HL-60 (cell line): ENCODE measurements at regions not wholly inside any gene's neighbourhood (a gene's known extent, or its start where the extent isn't known, plus 50 kb on each side); places are given as distances from the start of the nearest gene placed in this dataset.

Source experiments
- DNase-seq, 2 experiments: peaks; one replicate each; pipeline ENCODE4 v3.0.0-alpha.2; 2010 to 2020; ENCODE audit warnings: low read depth in 1 of 2, low spot score in 1 of 2
- H3K27ac ChIP-seq: fragments of 250-450 bp; sonication (Bioruptor Pico); replicated peaks from 2 replicates; pipeline ENCODE4 v1.5.1; 2020; ENCODE audit warnings: mild to moderate bottlenecking, moderate library complexity
- H3K27me3 ChIP-seq: fragments of 250-450 bp; sonication (Bioruptor Pico); 2 replicates; pipeline ENCODE4 v1.5.1; 2021; ENCODE audit warnings: mild to moderate bottlenecking, moderate library complexity; ENCODE audit not compliant: insufficient read depth, poor library complexity, severe bottlenecking
- H3K4me3 ChIP-seq: replicated peaks from 2 replicates; pipeline ENCODE4 v1.5.1; 2011; ENCODE audit warnings: mild to moderate bottlenecking, control low read depth, low read length; ENCODE audit not compliant: insufficient read depth
- CTCF ChIP-seq: IDR thresholded peaks from one replicate; pipeline ENCODE4 v1.5.1; 2011; ENCODE audit warnings: low read length, control low read depth, inconsistent platforms; ENCODE audit not compliant: insufficient read depth
- GABPA ChIP-seq: IDR thresholded peaks from 2 replicates; pipeline ENCODE4 v1.6.1; 2012; ENCODE audit warnings: low read depth
- POLR2AphosphoS5 ChIP-seq: IDR thresholded peaks from 2 replicates; pipeline ENCODE4 v1.6.1; 2012; ENCODE audit warnings: low read depth
- REST ChIP-seq: IDR thresholded peaks from 2 replicates; pipeline ENCODE4 v1.6.1; 2012; ENCODE audit warnings: low read depth; ENCODE audit not compliant: insufficient replicate concordance
- SPI1 ChIP-seq: IDR thresholded peaks from 2 replicates; pipeline ENCODE4 v1.6.1; 2012; ENCODE audit warnings: low read depth, mild to moderate bottlenecking, borderline replicate concordance

GRCh38 chr4:176981551-176981950 is 188.8 kb upstream of the VEGFC start:
- Histone ChIP-seq H3K27ac (no peak overlapping the region), H3K27me3 (no peaks in the 10 kb centered on the region), H3K4me3 (no peak overlapping the region)
- no peak for DNase-seq
- no peak for TF ChIP-seq SPI1
- no peak for TF ChIP-seq POLR2AphosphoS5
- no peak for TF ChIP-seq GABPA
- no peak for TF ChIP-seq CTCF
- no peak for TF ChIP-seq REST

GRCh38 chr4:176988226-176988625 is 195.5 kb upstream of the VEGFC start:
- Histone ChIP-seq H3K27ac (no peak overlapping the region), H3K4me3 (no peak overlapping the region), H3K27me3 (no peaks in the 10 kb centered on the region)
- TF ChIP-seq REST: no peak
- no peak for TF ChIP-seq POLR2AphosphoS5
- TF ChIP-seq CTCF: no peak
- no peak for TF ChIP-seq SPI1
- no peak for TF ChIP-seq GABPA
- DNase-seq: no peak

GRCh38 chr4:176989186-176989585 is 196.5 kb upstream of the VEGFC start:
- no peak overlapping the region for H3K4me3 ChIP-seq
- H3K27ac ChIP-seq: no peak overlapping the region
- TF ChIP-seq GABPA (no peak), POLR2AphosphoS5 (no peak), SPI1 (no peak), CTCF (no peak), REST (no peak)
- DNase-seq: no peak
- no peaks in the 10 kb centered on the region for H3K27me3 ChIP-seq
